ENCODE measurements at regions not wholly inside any gene's neighbourhood (a gene's known extent, or its start where the extent isn't known, plus 50 kb on each side); places are given as distances from the start of the nearest gene placed in this dataset.

GRCh38 chrX:20861113-20861512, 513.1 kb upstream of the CNKSR2 start:
- TF ChIP-seq EZH2 (IDR thresholded peaks at IDR 0.05) (no peak), POLR2A (IDR thresholded peaks at IDR 0.05; ENCODE audit: borderline replicate concordance, extremely low read depth, insufficient read depth, insufficient read length) (no peak), EGR1 (IDR thresholded peaks at IDR 0.05; ENCODE audit: low read depth) (no peak), POLR2AphosphoS5 (IDR thresholded peaks at IDR 0.05; ENCODE audit: low read depth, low read length) (no peak), CTCF (IDR thresholded peaks at IDR 0.05 in 2 of 3, conservative IDR thresholded peaks at IDR 0.05 in 1 of 3; ENCODE audit: borderline replicate concordance in 1 of 3, insufficient read depth in 1 of 3, low read depth in 2 of 3, low read length in 2 of 3) (no peak), SP1 (IDR thresholded peaks at IDR 0.05; ENCODE audit: low read depth) (no peak), ZNF274 (IDR thresholded peaks at IDR 0.05; ENCODE audit: low read depth, low read length) (no peak), ATF3 (IDR thresholded peaks at IDR 0.05) (no peak), MAX (IDR thresholded peaks at IDR 0.05) (no peak), CEBPB (IDR thresholded peaks at IDR 0.05; ENCODE audit: low read depth) (no peak), JUND (IDR thresholded peaks at IDR 0.05) (no peak), EZH2phosphoT487 (IDR thresholded peaks at IDR 0.05; ENCODE audit: borderline replicate concordance) (no peak), YY1 (IDR thresholded peaks at IDR 0.05; ENCODE audit: extremely low read depth, insufficient replicate concordance, low read depth, low read length) (no peak), RAD21 (IDR thresholded peaks at IDR 0.05; ENCODE audit: low read depth) (no peak)
